GM12875 (cell line): ENCODE measurements at regions not wholly inside any gene's neighbourhood (a gene's known extent, or its start where the extent isn't known, plus 50 kb on each side); places are given as distances from the start of the nearest gene placed in this dataset.

ENCODE experiments used
- H3K4me3 ChIP-seq: one replicate; pipeline ENCODE4 v1.5.1; 2011; ENCODE audit warnings: low read depth, low read length, control low read depth
- CTCF ChIP-seq: IDR thresholded peaks from 2 replicates; pipeline ENCODE4 v1.5.1; 2011; ENCODE audit warnings: low read depth, mild to moderate bottlenecking, control low read depth, inconsistent platforms, low read length, moderate library complexity, borderline replicate concordance; ENCODE audit not compliant: insufficient read depth

- TF ChIP-seq CTCF: no peak
- H3K4me3 ChIP-seq: no peak overlapping the region
Measured at GRCh38 chr2:5373200-5373599, 319.0 kb upstream of the SOX11 start.

GRCh38 chr2:5374762-5375161, 317.4 kb upstream of the SOX11 start:
- TF ChIP-seq CTCF: no peak
- no peak overlapping the region for H3K4me3 ChIP-seq

- no peak overlapping the region for H3K4me3 ChIP-seq
- no peak for TF ChIP-seq CTCF
Measured at GRCh38 chr2:5377323-5377722, 314.9 kb upstream of the SOX11 start.

- no peak overlapping the region for H3K4me3 ChIP-seq
- no peak for TF ChIP-seq CTCF
Measured at GRCh38 chr2:5379811-5380210, 312.4 kb upstream of the SOX11 start.

GRCh38 chr2:5385596-5385995, 306.6 kb upstream of the SOX11 start:
- H3K4me3 ChIP-seq: no peak overlapping the region
- no peak for TF ChIP-seq CTCF

GRCh38 chr2:5387406-5387805, 304.8 kb upstream of the SOX11 start:
- no peak overlapping the region for H3K4me3 ChIP-seq
- TF ChIP-seq CTCF: no peak

- H3K4me3 ChIP-seq: no peak overlapping the region
- no peak for TF ChIP-seq CTCF
Measured at GRCh38 chr2:5389740-5390139, 302.4 kb upstream of the SOX11 start.
